K562 (cell line): ENCODE measurements at regions not wholly inside any gene's neighbourhood (a gene's known extent, or its start where the extent isn't known, plus 50 kb on each side); places are given as distances from the start of the nearest gene placed in this dataset.

Experiments
- ATAC-seq: fragments of 200-7000 bp; cut with Tn5 transposase; 3 replicates; pipeline ENCODE4 v1.9.1; 2020; ENCODE audit warnings: moderate library complexity
- BruUV-seq: library from RNA; stranded (reverse); fragments of 400-500 nt; replicated peaks from 2 replicates; lab custom pipeline; 2021; lab: Mats Ljungman, UMichigan
- CTCF ChIA-PET: fragments of 300-600 bp; formaldehyde crosslinking; extraction: SDS; loops from one replicate; lab custom pipeline; 2021; ENCODE audit warnings: low intra/inter-chr PET ratio; lab: Yijun Ruan, JAX
- POLR2A ChIA-PET: fragments of 300-600, 350-650 bp; sonication (Branson Sonifier 250); formaldehyde crosslinking; extraction: SDS; loops from one replicate; lab custom pipeline; 2021; ENCODE audit warnings: antibody characterized with exemption, inconsistent platforms; lab: Yijun Ruan, JAX
- DNase-seq, 4 experiments: peaks; one replicate each; pipeline versions ENCODE4 v3.0.0 to v3.0.0-alpha.2; 2011 to 2018; ENCODE audit warnings: low spot score in 3 of 4, mixed read lengths in 3 of 4; ENCODE audit errors: extremely low read depth in 1 of 4
- FAIRE-seq: peaks from 2 replicates; lab custom pipeline; 2011; peaks lifted over from hg19 to GRCh38; lab: Jason Lieb, UNC
- H2AFZ ChIP-seq: 2 replicates; pipeline ENCODE4 v1.6.0; 2011; ENCODE audit warnings: low read depth, low read length, control low read depth, inconsistent platforms
- H3K27ac ChIP-seq: fragments of 200-600 bp; 3 replicates; pipeline ENCODE4 v1.8.0; 2011; ENCODE audit warnings: low read depth, mild to moderate bottlenecking, control low read depth, inconsistent platforms, low read length, moderate library complexity, mixed read lengths; ENCODE audit errors: extremely low read depth
- H3K27me3 ChIP-seq, 2 experiments: fragments of 300-600 bp in 1 of 2; 2 replicates in 1 of 2; 3 replicates in 1 of 2; pipeline versions ENCODE4 v1.6.0 to v1.8.0; 2011; ENCODE audit warnings: inconsistent platforms in 2 of 2, low read length in 2 of 2, mild to moderate bottlenecking in 1 of 2, mixed read lengths in 1 of 2, moderate library complexity in 1 of 2; ENCODE audit not compliant: control insufficient read depth in 2 of 2, insufficient read depth in 2 of 2
- H3K36me3 ChIP-seq: fragments of 300-600 bp; 3 replicates; pipeline ENCODE4 v1.8.0; 2011; ENCODE audit warnings: mild to moderate bottlenecking, low read length, inconsistent platforms; ENCODE audit not compliant: control insufficient read depth, insufficient read depth
- H3K4me1 ChIP-seq, 2 experiments: fragments of 200-600 bp in 1 of 2; replicated peaks in 1 of 2; 2 replicates in 1 of 2; 3 replicates in 1 of 2; pipeline versions ENCODE4 v1.5.1 to v1.8.0; 2011; ENCODE audit warnings: inconsistent platforms in 2 of 2, low read length in 2 of 2, mild to moderate bottlenecking in 1 of 2, mixed read lengths in 1 of 2, moderate library complexity in 1 of 2; ENCODE audit not compliant: control insufficient read depth in 2 of 2, insufficient read depth in 2 of 2
- H3K4me2 ChIP-seq: 2 replicates; pipeline ENCODE4 v1.6.1; 2011; ENCODE audit warnings: low read length, control low read depth, inconsistent platforms, mixed read lengths; ENCODE audit not compliant: insufficient read depth
- H3K4me3 ChIP-seq: fragments of 200-600 bp; sonication (generic), shearing (Covaris generic); 2 replicates; pipeline ENCODE4 v1.5.1; 2016; ENCODE audit warnings: control low read depth, inconsistent platforms
- H3K79me2 ChIP-seq: fragments of 200-600 bp; 3 replicates; pipeline ENCODE4 v1.8.0; 2011; ENCODE audit warnings: low read length, inconsistent platforms; ENCODE audit not compliant: control insufficient read depth, insufficient read depth
- H3K9ac ChIP-seq, 2 experiments: 2 replicates each; pipeline versions ENCODE4 v1.6.0 to v1.6.1; 2011; ENCODE audit warnings: low read depth in 2 of 2, low read length in 2 of 2, control low read depth in 1 of 2, inconsistent platforms in 1 of 2, mild to moderate bottlenecking in 1 of 2, mixed read lengths in 1 of 2; ENCODE audit not compliant: insufficient read depth in 1 of 2
- H3K9me1 ChIP-seq: one replicate; pipeline ENCODE4 v1.6.0; 2011; ENCODE audit warnings: inconsistent platforms, mild to moderate bottlenecking, low read length, moderate library complexity; ENCODE audit not compliant: control insufficient read depth, insufficient read depth
- H3K9me3 ChIP-seq: replicated peaks from 2 replicates; pipeline ENCODE4 v1.5.1; 2011; ENCODE audit warnings: low read depth, low read length, inconsistent platforms; ENCODE audit not compliant: control insufficient read depth, insufficient read depth
- H4K20me1 ChIP-seq: replicated peaks from 2 replicates; pipeline ENCODE4 v1.6.1; 2011; ENCODE audit warnings: low read length, inconsistent platforms, mixed read lengths; ENCODE audit not compliant: control insufficient read depth, insufficient read depth
- HDGF ChIP-seq: fragments of 450-650 bp; IDR thresholded peaks from 2 replicates; pipeline ENCODE4 v1.6.1; 2016
- HNRNPUL1 ChIP-seq: fragments of 200-400 bp; formaldehyde crosslinking; IDR thresholded peaks from 2 replicates; pipeline ENCODE4 v1.6.1; 2017; ENCODE audit warnings: low read length
- JUN ChIP-seq, 2 experiments: sonication (generic) in 1 of 2; formaldehyde crosslinking in 1 of 2; IDR thresholded peaks; 2 replicates each; pipeline versions ENCODE4 v1.6.1 to v1.8.0; 2012 to 2022; ENCODE audit warnings: borderline replicate concordance in 2 of 2, mild to moderate bottlenecking in 2 of 2, improper control_type of control experiment in 1 of 2, low read depth in 1 of 2, low read length in 1 of 2, missing genetic modification reagents in 1 of 2
- SAFB2 ChIP-seq: fragments of 200-400 bp; formaldehyde crosslinking; IDR thresholded peaks from 2 replicates; pipeline ENCODE4 v1.6.1; 2018; ENCODE audit warnings: borderline replicate concordance, low read length, low read depth, moderate library complexity; ENCODE audit not compliant: severe bottlenecking
- TSC22D4 ChIP-seq: fragments of 450-650 bp; IDR thresholded peaks from 2 replicates; pipeline ENCODE4 v1.6.1; 2016; ENCODE audit warnings: missing genetic modification characterization, missing biosample characterization, control low read depth
- WHSC1 ChIP-seq: IDR thresholded peaks from one replicate; pipeline ENCODE4 v1.6.1; 2012; ENCODE audit warnings: low read length, control low read depth, inconsistent platforms
- WGBS: fragments of 100-300 bp; shearing (Covaris generic); methylation state at CpG from one replicate; pipeline ENCODE4 v1.1.6; 2016; ENCODE audit warnings: low coverage, mixed read lengths; ENCODE audit not compliant: insufficient coverage; ENCODE audit errors: missing lambda C conversion rate; 5-methylcytosine and 5-hydroxymethylcytosine counted together
- in situ Hi-C: fragments of 300-500 bp; cut with MboI; formaldehyde crosslinking; loops from 4 replicates; pipeline ENCODE4 v1.15.0; 2018; ENCODE audit warnings: inconsistent platforms, mixed read lengths
- intact Hi-C: fragments of 100-400 bp; cut with micrococcal nuclease; formaldehyde crosslinking; loops from 2 replicates; pipeline ENCODE4 v1.14.2; 2022
- TF ChIP-seq, protein P1 (sequence below): fragments of 450-650 bp; IDR thresholded peaks from 2 replicates; pipeline ENCODE4 v1.6.1; 2016; ENCODE audit warnings: antibody characterized with exemption
- TF ChIP-seq, protein P2 (sequence below): sonication (generic); IDR thresholded peaks from 2 replicates; pipeline ENCODE4 v1.6.1; 2016

DNA sequence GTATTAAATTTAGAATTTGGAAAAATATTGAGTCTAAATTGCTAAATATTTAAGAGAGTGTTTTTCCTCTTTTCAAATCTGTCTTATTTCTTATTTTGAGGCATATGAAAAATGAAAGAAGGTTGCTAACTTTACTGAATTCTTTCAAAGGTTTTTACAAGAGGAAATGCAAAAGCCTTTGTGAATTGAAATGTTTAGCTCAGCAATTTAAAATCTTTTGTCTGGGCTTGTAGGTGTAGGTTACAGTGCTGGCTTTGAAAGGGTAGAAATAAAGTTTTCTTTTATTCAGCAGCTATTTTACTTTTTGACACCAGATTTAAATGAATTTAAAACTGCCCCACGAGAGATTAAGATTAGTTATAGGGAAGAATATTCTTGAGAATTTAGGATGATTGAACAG lies 192.0 kb downstream of the CDH7 start:
- H3K4me2 ChIP-seq: no peak overlapping the region
- ATAC-seq (no peak), DNase-seq (no peak), FAIRE-seq (no peak)
- no peaks in the 10 kb centered on the region for H4K20me1 ChIP-seq
- intact Hi-C loops (no loop called here), in situ Hi-C loops (no loop called here)
- no peaks in the 10 kb centered on the region for H3K9me3 ChIP-seq
- ChIA-PET POLR2A (no interaction called here), CTCF (no interaction called here)
- H3K36me3 ChIP-seq: no peaks in the 10 kb centered on the region
- no peak overlapping the region for H3K4me3 ChIP-seq
- no peak overlapping the region for H3K27ac ChIP-seq
- no peaks in the 10 kb centered on the region for H3K4me1 ChIP-seq
- no peak for TF ChIP-seq WHSC1
- TF ChIP-seq HDGF: no peak
- no peak for TF ChIP-seq HNRNPUL1
- TF ChIP-seq JUN (IDR thresholded peaks at IDR 0.05; ENCODE audit: borderline replicate concordance, low read depth, low read length): no peak
- TF ChIP-seq JUN (CRISPR knock-in tag; IDR thresholded peaks at IDR 0.05; ENCODE audit: borderline replicate concordance): no peak
- TF ChIP-seq, protein P1, sequence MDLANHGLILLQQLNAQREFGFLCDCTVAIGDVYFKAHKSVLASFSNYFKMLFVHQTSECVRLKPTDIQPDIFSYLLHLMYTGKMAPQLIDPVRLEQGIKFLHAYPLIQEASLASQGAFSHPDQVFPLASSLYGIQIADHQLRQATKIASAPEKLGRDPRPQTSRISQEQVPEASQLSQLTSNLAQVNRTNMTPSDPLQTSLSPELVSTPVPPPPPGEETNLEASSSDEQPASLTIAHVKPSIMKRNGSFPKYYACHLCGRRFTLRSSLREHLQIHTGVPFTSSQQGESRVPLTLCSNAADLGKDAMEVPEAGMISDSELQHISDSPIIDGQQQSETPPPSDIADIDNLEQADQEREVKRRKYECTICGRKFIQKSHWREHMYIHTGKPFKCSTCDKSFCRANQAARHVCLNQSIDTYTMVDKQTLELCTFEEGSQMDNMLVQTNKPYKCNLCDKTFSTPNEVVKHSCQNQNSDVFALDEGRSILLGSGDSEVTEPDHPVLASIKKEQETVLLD: no peak
- TF ChIP-seq, protein P2, sequence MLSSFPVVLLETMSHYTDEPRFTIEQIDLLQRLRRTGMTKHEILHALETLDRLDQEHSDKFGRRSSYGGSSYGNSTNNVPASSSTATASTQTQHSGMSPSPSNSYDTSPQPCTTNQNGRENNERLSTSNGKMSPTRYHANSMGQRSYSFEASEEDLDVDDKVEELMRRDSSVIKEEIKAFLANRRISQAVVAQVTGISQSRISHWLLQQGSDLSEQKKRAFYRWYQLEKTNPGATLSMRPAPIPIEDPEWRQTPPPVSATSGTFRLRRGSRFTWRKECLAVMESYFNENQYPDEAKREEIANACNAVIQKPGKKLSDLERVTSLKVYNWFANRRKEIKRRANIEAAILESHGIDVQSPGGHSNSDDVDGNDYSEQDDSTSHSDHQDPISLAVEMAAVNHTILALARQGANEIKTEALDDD: no peak
- no peak for TF ChIP-seq TSC22D4 (tag)
- TF ChIP-seq SAFB2: no peak
- H3K9me1 ChIP-seq: no peaks in the 10 kb centered on the region
- no TSS peak for BruUV-seq
- H3K79me2 ChIP-seq: no peaks in the 10 kb centered on the region
- 0% methylated on average over 1 of the region's 1 CpG for WGBS
- no peak overlapping the region for H3K9ac ChIP-seq
- H3K27me3 ChIP-seq: no peaks in the 10 kb centered on the region
- no peak overlapping the region for H2AFZ ChIP-seq
